ENCODE measurements at regions not wholly inside any gene's neighbourhood (a gene's known extent, or its start where the extent isn't known, plus 50 kb on each side); places are given as distances from the start of the nearest gene placed in this dataset.

GRCh38 chr5:1668141-1668721, 131.4 kb downstream of the MRPL36 start:
- Histone ChIP-seq H3K27me3 (ENCODE audit: control insufficient read depth, insufficient read depth, low read length) (peaks cover 52% of the 10 kb centered on the region), H3K36me3 (ENCODE audit: control insufficient read depth, insufficient read depth, low read length) (no peaks in the 10 kb centered on the region), H3K4me3 (ENCODE audit: low read depth, low read length) (no peak overlapping the region)
- TF ChIP-seq CTCF (IDR thresholded peaks at IDR 0.05; ENCODE audit: insufficient read depth, low read length, poor library complexity, severe bottlenecking), result no peak
- no peak for DNase-seq (ENCODE audit: low read depth)

- no peak overlapping the region for H3K4me3 ChIP-seq (ENCODE audit: low read depth, low read length)
- DNase-seq (ENCODE audit: low read depth), result no peak
- no peaks in the 10 kb centered on the region for H3K36me3 ChIP-seq (ENCODE audit: control insufficient read depth, insufficient read depth, low read length)
- H3K27me3 ChIP-seq (ENCODE audit: control insufficient read depth, insufficient read depth, low read length), result peaks cover 52% of the 10 kb centered on the region
- no peak for TF ChIP-seq CTCF (IDR thresholded peaks at IDR 0.05; ENCODE audit: insufficient read depth, low read length, poor library complexity, severe bottlenecking)
Measured at GRCh38 chr5:1667648-1668140, 131.9 kb downstream of the MRPL36 start.

- Histone ChIP-seq H3K27me3 (ENCODE audit: control insufficient read depth, insufficient read depth, low read length) (peaks cover 50% of the 10 kb centered on the region), H3K36me3 (ENCODE audit: control insufficient read depth, insufficient read depth, low read length) (no peaks in the 10 kb centered on the region), H3K4me3 (ENCODE audit: low read depth, low read length) (no peak overlapping the region)
- DNase-seq (ENCODE audit: low read depth), result no peak
- TF ChIP-seq CTCF (IDR thresholded peaks at IDR 0.05; ENCODE audit: insufficient read depth, low read length, poor library complexity, severe bottlenecking), result peak; percentile 33
Measured at GRCh38 chr5:1666812-1667588, 132.6 kb downstream of the MRPL36 start.

- peaks cover 48% of the 10 kb centered on the region for H3K27me3 ChIP-seq (ENCODE audit: control insufficient read depth, insufficient read depth, low read length)
- H3K36me3 ChIP-seq (ENCODE audit: control insufficient read depth, insufficient read depth, low read length), result no peaks in the 10 kb centered on the region
- no peak overlapping the region for H3K4me3 ChIP-seq (ENCODE audit: low read depth, low read length)
- TF ChIP-seq CTCF (IDR thresholded peaks at IDR 0.05; ENCODE audit: insufficient read depth, low read length, poor library complexity, severe bottlenecking), result no peak
- no peak for DNase-seq (ENCODE audit: low read depth)
Measured at GRCh38 chr5:1666221-1666620, 133.4 kb downstream of the MRPL36 start.

- no peak for DNase-seq (ENCODE audit: low read depth)
- no peak overlapping the region for H3K4me3 ChIP-seq (ENCODE audit: low read depth, low read length)
- peaks cover 48% of the 10 kb centered on the region for H3K27me3 ChIP-seq (ENCODE audit: control insufficient read depth, insufficient read depth, low read length)
- no peaks in the 10 kb centered on the region for H3K36me3 ChIP-seq (ENCODE audit: control insufficient read depth, insufficient read depth, low read length)
- TF ChIP-seq CTCF (IDR thresholded peaks at IDR 0.05; ENCODE audit: insufficient read depth, low read length, poor library complexity, severe bottlenecking), result no peak
Measured at GRCh38 chr5:1665803-1666202, 133.8 kb downstream of the MRPL36 start.

Data from kidney epithelial cell (primary cell).